ENCODE measurements at regions not wholly inside any gene's neighbourhood (a gene's known extent, or its start where the extent isn't known, plus 50 kb on each side); places are given as distances from the start of the nearest gene placed in this dataset.
"Not testable (repeated sequence)": the region's sequence is repeated elsewhere in the genome, so short reads cannot be mapped to it uniquely, and the experiment has no call there.

DNA sequence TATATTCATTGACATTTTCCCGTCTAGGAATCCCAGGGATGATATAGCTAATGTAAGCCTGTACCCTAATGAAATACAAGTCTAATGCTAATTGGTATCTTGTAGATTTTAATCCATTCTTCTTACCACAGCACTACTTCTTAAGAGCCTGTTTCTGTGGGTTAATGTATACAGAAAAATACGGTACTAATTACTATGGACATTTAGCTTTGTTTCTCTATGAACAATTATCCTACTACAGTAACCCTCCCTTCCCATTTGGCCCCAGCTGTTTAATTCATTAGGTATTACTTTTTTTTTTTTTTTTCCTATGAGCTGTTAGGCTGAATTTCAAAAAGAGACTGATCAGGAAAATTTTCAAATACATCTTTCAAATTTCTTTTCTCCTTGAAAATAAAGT, 245.1 kb upstream of the SLC7A11 start:
- no peak for DNase-seq

DNA sequence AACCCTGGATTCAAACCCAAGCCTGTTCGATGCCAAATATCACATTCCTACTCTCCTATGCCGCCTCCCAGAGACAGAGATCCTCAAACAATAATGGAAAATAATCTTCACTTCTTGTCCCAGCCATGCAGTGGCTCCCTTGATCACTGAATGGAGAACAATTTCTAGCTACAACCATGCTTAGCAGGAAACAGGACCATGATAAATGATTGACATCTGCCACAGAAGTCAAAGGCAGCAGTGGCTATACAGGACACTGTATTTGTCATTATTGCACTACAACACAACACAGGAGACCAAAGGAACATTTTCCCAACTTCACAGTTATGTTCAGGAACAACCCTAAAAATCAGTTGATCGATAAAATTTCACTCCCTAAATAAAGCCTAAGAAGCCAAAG, 243.3 kb upstream of the SLC7A11 start:
- DNase-seq, result no peak

DNA sequence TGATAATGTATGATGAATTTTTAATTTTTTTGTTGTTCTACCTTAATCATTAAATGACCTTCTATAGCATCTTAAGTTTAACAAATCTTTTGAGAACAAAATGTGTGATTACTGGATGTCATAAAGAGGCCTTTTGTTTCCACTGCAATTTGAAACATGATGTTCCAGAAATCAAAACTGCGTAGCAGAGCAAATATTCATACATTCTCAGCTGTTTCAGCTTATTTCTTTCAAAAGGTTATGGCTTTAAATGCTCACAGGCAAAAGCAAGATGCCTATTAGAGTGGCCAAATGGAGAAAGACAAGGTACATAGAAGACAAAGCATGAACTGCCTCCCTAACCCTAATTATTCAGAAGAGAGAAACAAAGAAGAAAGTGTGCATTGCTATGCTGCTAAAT, 233.0 kb upstream of the SLC7A11 start:
- no peak for DNase-seq

DNA sequence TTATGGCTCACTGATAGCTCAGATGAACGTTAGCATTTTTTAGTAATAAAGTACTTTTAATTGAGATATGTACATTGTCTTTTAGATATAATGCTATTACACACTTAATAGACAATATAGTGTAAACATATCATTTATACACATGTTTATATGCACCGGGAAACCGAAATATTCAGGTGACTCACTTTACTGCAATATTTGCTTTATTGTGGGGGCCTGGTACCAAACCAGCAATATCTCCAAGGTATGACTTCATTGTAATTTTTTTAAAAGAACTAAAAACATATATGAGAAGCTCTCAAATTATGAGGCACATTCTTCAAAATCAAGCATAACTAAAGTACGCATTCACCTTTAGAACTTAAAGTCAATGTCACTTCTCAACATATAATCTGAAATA, 231.2 kb upstream of the SLC7A11 start:
- no peak for DNase-seq

DNA sequence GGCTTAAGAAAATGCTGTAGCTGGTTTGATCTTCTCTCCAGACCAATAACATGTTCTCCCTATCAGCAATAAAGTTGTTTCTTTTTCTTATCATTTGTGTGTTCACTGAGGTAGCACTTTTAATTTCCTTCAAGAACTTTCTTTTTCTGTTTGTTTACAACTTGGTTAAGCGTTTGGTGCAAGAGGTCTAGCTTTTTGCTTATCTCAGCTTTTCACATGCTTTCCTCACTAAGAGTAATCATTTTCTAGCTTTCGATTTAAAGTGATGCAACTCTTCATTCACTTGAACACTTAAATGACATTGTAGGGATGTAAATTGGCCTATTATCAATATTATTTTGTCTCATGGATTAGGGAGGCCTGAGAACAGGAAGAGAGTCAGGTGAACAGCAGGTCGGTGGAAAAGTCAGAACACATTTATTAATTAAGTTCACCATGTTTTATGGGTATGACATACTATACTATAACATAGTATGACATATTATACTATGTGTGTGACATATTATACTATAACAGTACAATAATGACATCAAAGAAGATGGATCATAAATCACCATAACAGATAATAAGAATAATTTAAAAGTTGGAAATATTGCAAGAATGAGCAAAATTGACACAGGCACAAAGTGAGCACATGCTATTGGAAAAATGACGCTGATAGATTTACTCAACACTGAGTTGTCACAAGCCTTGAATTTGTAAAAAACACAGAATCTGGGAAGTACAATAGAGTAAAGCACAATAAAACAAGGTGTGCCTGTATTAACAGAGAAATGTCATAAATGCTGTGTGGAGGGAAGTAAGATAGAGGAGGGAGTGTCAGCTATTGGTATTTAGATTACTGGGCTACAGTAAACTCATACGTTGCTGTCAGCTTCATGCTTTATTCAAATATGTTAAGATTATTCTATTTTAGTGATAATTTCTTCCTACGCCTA, 218.6 kb upstream of the SLC7A11 start:
- no peak for DNase-seq

DNA sequence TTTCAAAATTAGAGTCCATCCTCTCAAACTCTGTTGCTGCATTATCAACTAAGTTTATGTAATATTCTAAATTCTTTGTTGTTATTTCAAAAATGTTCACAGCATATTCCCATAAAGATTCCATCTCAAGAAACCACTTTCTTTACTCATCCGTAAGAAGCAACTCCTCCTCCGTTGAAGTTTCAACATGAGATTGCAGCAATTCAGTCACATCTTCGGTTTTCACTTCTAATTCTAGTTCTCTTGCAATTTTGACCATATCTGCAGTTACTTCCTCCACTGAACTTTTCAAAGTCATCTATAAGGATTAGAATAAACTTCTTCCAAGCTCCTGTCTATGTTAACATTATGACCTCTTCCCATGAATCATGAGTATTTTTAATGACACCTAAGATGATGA, 216.6 kb upstream of the SLC7A11 start:
- DNase-seq, result no peak

DNA sequence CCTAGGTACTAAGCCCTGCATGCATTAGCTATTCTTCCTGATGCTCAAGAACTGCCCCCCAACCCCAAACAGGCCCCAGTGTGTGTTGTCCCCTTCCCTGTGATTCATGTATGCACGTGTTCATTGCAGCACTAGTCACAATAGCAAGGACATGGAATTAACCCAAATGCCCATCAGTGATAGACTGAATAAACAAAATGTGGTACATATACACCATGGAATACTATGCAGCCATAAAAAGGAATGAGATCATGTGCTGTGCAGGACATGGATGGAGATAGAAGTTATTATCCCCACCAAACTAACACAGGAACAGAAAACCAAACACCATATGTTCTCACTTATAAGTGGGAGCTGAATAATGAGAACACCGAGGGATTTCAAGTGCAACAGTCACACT, 214.2 kb upstream of the SLC7A11 start:
- not testable (repeated sequence) for DNase-seq

DNA sequence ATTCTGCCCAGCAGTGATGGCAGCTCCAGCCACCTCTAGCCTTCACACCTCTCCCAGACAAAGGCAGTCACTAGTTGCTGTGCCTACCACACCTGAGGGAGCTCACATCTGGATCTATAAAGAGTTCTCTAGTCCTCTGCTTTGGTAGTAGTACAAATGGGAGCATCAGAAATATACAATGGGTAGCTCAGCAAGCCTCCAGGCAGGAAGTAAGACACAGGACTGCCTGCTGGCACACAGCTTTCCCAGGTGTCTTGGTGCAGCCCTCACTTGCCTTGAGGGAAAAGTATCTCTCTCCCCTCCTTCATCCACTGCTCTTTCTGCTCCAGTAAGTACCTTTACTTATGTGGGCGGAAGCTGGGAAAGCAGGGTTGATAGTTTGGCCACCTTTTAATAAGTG, 212.9 kb upstream of the SLC7A11 start:
- DNase-seq, result no peak

DNA sequence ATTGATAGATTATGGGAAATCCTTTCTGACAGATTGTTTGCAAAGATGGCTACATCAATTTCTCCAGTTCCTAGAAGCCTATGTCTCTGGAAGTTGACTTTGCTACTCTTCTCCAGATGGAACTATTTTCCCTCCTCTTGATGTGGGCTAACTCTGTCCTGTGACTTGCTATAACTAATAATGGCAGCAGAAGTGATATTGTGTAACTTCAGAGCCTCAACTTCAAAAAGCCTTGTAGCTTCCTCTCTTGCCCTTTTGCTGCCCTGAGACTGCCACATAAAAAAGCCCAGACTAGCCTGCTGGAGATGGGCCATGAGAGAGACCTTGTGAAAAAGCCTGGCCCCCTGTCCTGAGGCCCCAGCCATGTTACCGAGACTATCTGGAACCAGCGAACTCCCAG, 210.7 kb upstream of the SLC7A11 start:
- no peak for DNase-seq

DNA sequence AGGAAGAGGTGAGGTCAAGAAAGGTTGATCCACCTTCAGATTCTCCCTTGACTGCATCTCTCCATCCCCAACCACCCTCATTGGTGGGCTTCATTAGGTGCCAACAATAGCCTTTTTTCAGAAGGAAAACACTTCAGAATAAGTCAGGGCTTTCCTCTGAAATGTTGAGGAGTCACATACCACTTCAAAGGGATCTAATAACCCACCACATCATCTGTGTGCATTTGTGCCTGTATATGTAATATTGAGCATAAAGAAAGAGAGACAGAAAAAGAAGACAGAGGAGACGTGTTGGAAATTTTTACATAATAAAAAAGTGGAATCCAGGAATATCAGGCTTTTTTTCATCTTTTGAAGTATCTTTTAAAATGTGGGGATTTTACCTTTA, 209.1 kb upstream of the SLC7A11 start:
- DNase-seq, result no peak

DNA sequence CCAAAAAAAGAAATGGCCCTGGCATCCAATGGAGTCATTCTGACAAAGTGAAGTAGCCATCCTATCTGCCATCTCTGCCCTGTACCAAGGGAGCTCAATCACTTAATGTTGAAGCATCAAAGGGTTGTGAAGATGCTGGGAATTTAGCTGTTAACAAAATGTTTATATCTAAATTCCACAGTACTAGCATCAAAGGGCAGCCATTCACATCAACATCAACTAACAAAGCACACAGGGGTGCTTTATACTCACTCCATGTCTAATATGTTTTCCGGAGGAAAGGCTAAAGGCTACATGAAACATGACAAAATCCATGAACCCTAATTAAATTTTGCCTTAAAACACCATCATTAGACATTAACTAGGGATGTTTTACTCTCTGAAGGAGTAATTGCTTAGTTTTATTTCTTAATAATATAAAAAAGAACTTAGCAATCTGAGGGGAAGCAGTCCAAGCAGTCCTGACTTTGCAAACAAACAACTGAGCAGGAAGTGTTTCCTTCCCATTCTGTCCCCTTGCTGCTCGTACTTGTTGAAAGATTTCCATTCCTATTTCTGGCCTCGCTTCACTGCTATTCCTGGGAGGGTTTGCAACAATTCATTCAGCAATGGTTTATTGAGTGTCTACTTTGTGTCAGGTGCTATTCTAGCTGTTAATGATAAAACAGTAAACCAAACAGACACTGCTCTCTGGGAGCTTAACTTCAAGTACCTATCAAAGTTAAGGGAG, 208.6 kb upstream of the SLC7A11 start:
- DNase-seq, result no peak

DNA sequence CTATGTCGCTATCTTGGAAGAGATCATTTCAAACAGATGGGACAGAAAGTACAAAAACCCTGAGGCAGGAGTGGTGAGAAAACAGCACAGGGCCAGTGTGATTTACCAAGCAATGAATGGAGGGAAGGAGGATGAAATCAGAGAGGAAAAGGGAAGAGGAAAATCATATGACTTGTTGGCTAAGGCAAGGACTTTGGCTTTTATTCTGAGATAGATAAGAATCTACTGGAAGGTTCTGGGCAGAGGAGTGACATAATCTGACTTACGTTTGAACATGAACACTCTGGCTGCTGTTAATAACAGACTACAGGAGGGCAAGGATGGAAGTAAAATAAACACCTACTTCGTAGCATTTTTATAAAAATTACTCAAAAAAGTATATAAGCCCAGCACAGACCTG, 207.8 kb upstream of the SLC7A11 start:
- DNase-seq, result no peak

DNA sequence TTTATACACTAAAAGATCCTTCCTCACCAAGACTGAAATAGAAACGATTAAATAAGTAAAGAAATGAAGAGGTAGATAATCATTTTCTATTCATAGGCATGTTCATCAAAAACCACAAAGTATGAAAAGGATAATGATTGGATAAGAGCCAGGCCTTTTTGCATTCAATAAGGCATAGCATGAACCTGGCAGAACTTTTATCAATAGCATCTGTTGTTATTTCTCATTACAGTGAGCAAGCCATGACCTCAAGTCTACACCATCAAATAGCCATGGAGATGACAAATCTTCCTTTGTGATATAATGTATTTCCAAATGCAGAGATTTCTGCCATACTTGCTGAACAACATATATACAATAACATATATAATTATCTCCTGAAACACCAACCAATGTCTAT, 206.0 kb upstream of the SLC7A11 start:
- DNase-seq, result peak; percentile 2

DNA sequence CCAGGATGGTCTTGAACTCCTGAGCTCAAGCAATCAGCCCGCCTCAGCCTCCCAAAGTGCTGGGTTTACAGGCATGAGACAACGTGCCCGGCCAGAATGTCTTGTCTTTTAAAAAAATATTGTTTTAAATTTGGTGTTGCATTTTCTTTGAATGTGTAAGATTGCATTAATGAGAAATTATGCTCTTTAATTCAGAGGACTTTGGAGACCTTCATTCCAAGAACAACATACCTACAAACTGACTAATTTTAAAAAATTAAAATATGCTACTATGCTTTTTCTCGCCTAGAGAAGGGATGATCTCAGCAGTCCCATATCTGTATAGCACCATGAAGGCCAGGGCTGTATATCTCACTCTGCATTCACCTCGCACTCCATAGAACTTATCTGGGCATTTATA, 204.3 kb upstream of the SLC7A11 start:
- no peak for DNase-seq

DNA sequence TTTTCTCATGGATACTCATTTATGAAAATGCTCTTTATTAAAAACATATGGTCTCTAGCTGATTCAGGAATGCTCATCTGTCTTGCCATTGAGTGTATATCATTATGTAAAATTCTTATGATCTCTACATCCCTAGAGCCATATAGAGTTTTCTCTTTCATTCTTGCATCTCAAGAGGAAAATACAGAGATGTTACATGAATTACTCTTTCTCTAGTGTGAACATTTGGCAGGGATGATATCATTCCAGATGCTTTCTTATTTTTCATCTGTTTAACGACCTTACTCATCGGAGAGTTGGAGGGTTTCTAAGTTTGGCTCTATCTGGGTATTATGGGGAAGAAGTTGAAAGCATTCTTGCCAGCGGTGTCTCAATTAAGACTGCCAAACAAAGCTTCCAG, 202.9 kb upstream of the SLC7A11 start:
- DNase-seq, result no peak

DNA sequence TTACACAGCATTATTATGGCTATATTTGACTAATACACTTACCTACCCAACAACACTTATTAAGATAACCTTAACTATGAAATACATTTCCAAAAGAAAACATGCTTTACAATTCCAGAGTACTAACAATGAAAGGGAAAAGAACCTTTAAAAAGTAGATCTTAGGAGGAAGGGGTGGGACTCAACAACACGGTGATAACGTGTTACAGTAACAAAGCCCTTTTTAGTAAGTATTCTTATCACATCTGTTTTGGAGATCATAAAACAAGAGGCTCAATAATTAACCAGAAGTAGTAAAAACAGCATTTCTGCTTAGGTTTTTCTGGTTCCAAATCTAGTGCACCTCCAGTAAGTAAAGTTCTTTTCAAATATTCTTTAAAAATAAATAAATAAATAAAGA, 202.1 kb upstream of the SLC7A11 start:
- DNase-seq, result no peak

DNA sequence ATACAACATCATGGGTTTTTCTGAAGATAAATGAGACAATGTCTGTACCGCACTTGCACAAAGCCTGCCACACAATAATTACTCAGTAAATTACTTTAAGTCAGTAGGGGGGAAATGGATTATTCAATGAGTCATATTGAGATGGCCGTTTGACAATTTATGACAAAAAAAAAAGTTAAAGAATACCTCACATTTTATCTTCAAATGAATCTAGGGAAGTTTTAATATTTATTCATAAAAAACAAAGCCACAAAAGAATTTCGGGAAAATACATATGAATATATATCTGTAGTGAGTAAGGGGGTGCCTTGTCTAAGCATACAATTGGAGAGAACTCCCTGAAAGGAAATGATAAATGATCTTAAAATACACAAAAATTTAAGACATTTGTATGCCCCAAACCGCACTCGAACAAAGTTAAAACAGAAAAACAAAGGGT, 197.0 kb upstream of the SLC7A11 start:
- DNase-seq, result no peak

DNA sequence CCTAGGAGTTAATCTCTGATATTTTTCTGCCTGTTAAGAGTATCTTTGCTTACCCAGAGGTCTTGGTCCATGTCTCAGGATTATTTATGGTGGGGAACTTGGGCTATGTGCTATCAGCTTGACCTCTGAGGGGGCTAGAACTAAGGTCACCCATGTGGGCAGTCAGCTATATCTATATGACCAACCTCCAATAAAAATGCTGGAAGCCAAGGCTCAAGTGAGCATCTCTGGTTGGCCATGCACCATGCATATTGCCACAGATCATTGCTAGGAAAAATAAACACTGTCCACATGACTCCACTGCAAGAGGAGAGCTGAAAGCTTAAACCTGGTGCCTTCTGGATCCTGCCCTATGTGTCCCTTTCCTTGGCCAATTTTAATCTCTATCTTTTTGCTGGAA, 196.5 kb upstream of the SLC7A11 start:
- no peak for DNase-seq

DNA sequence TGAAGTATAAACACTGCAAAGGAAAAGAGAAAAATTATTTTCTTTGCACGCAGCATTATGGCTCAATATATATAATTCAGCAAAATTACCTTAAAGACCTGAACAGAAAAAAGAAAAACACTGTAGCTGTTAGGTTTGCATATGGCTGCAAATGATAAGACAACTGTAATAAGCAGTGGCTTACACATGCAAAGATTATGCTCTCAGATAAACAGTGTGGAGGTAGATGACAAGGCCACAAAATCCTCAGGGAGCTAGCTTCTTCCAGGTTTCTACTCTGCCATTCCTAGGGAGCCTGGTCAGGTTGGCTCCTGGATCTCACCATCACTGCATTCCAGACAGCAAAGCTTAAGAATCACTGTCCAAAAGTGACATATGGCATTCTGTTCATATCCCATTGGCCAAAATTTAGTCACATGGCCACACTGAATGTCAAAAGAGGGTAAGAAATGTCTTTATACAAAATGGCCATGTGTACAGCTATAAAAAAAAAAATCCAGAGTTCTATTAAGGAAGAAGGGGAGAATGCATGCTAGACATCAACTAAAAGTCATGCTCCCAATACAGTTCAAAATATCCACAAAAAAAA, 195.2 kb upstream of the SLC7A11 start:
- DNase-seq, result no peak

DNA sequence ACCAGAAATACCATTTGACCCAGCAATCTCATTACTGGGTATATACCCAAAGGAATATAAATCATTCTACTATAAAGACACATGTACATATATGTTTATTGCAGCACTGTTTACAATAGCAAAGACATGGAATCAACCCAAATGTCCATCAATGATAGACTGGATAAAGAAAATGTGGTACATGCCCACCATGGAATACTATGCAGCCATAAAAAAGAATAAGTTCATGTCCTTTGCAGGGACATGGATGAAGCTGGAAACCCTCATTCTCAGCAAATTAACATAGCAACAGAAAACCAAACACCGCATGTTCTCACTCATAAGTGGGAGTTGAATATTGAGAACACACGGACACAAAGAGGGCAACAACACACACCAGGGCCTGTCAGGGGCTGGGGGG, 193.6 kb upstream of the SLC7A11 start:
- DNase-seq, result not testable (repeated sequence)

DNA sequence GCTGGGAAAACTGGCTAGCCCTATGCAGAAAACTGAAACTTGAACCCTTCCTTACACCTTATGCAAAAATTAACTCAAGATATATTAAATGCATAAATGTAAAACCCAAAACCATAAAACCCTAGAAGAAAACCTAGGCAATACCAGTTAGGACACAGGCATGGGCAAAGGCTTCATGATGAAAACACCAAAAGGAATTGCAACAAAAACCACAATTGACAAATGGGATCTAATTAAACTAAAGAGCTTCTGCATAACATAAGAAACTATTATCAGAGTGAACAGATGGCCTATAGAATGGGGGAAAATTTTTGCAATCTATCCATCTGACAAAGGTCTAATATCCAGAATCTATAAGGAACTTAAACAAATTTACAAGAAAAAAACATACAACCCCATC, 192.9 kb upstream of the SLC7A11 start:
- DNase-seq, result not testable (repeated sequence)

DNA sequence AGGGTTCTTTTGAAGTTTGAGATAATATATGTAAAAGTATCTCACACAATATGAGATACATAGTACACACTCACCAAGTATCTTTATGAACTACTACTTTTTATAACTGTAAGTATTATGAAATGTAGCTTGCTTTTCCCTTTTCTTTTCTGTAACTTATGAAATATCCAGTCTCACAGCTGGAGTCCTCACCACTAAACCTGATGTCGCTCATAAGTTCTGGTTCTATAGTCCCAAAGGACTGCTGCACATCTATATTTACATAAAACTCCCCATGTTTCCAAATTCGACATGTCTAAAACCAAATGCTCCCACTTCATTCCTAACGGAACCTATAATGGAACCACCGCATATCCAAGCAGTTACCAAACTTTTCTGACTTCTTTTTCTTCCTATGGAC, 186.5 kb upstream of the SLC7A11 start:
- no peak for DNase-seq

DNA sequence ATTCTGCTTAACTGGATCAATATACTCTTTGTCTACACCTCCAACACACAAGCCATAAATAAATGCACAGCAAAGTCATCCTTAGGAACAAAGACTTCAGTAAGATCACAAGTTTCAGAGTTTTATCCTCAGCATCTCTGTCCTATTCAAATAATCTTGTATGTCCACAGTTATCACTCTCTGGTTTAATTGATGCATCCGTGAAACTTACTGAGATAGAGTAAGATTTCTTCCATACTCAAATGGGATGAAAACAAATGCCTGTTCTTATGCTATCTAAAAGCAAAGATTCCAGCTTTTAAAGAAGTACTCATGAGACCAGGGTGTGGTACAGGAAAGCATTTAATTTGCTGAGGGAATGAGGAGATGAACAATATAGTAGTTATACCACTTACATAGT, 184.6 kb upstream of the SLC7A11 start:
- no peak for DNase-seq

DNA sequence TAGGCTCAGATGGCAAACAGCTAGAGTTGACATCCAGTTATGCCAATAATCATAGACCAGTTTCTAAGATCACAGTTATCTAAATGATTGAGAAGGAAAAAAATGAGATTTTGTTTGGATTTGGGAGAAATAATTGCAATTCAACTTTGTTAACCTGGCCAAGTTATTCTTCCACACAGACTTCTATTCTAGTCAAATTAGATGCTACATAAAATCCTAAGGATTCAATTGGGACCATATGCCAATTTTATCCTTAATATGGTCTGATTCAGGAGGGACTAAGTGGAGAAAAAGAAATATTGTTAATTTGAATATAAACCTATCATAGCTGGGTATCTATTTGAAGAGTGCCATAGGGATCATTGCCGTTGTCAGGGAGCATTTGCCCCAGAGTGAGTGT, 178.3 kb upstream of the SLC7A11 start:
- DNase-seq, result no peak

Data from DMS79 (cell line).